ENCODE measurements at regions not wholly inside any gene's neighbourhood (a gene's known extent, or its start where the extent isn't known, plus 50 kb on each side); places are given as distances from the start of the nearest gene placed in this dataset.

GRCh38 chr9:25029743-25030142, 484.0 kb upstream of the IZUMO3 start:
- Histone ChIP-seq H3K9me3 (ENCODE audit: control insufficient read depth, insufficient read depth, low read depth, low read length) (no peaks in the 10 kb centered on the region), H3K27ac (ENCODE audit: extremely low read depth, low read depth, low read length) (no peak overlapping the region), H3K4me3 (ENCODE audit: low read depth, low read length) (no peak overlapping the region), H3K4me1 (ENCODE audit: control insufficient read depth, insufficient read depth, low read length) (no peaks in the 10 kb centered on the region), H3K36me3 (ENCODE audit: control insufficient read depth in 2 of 2, insufficient read depth in 1 of 2, low read length in 2 of 2) (no peaks in the 10 kb centered on the region)
- CTCF ChIA-PET: no interaction called here
- POLR2A ChIA-PET: no interaction called here
- TF ChIP-seq ZNF600 (tag by site-specific recombination; IDR thresholded peaks at IDR 0.05): no peak
- no peak for TF ChIP-seq ZNF561 (tag by site-specific recombination; IDR thresholded peaks at IDR 0.05; ENCODE audit: borderline replicate concordance)
- TF ChIP-seq REPIN1 (tag by site-specific recombination; IDR thresholded peaks at IDR 0.05; ENCODE audit: low read depth): no peak
- no peak for TF ChIP-seq ZSCAN4 (tag by site-specific recombination; IDR thresholded peaks at IDR 0.05)
- no peak for TF ChIP-seq ZNF692 (tag by site-specific recombination; IDR thresholded peaks at IDR 0.05)
- TF ChIP-seq ZNF132 (tag by site-specific recombination; IDR thresholded peaks at IDR 0.05; ENCODE audit: borderline replicate concordance): no peak
- no peak for TF ChIP-seq ZNF211 (tag by site-specific recombination; IDR thresholded peaks at IDR 0.05; ENCODE audit: low read depth)
- TF ChIP-seq ZNF596 (tag by site-specific recombination; IDR thresholded peaks at IDR 0.05): no peak

- CTCF ChIA-PET: no interaction called here
- no peak overlapping the region for H3K27ac ChIP-seq (ENCODE audit: extremely low read depth, low read depth, low read length)
- no peaks in the 10 kb centered on the region for H3K36me3 ChIP-seq (ENCODE audit: control insufficient read depth in 2 of 2, insufficient read depth in 1 of 2, low read length in 2 of 2)
- H3K4me3 ChIP-seq (ENCODE audit: low read depth, low read length): no peak overlapping the region
- POLR2A ChIA-PET: no interaction called here
- H3K9me3 ChIP-seq (ENCODE audit: control insufficient read depth, insufficient read depth, low read depth, low read length): no peaks in the 10 kb centered on the region
- no peaks in the 10 kb centered on the region for H3K4me1 ChIP-seq (ENCODE audit: control insufficient read depth, insufficient read depth, low read length)
- TF ChIP-seq ZNF114 (tag by site-specific recombination; IDR thresholded peaks at IDR 0.05) (no peak), ZNF792 (tag by site-specific recombination; IDR thresholded peaks at IDR 0.05) (no peak), ZNF146 (tag by site-specific recombination; IDR thresholded peaks at IDR 0.05) (no peak), OVOL3 (tag by site-specific recombination; IDR thresholded peaks at IDR 0.05) (no peak), ZNF10 (tag by site-specific recombination; IDR thresholded peaks at IDR 0.05) (no peak), EGR2 (tag by site-specific recombination; IDR thresholded peaks at IDR 0.05; ENCODE audit: low read depth) (no peak), ZNF133 (tag by site-specific recombination; IDR thresholded peaks at IDR 0.05) (no peak), ZNF530 (tag by site-specific recombination; IDR thresholded peaks at IDR 0.05; ENCODE audit: low read depth) (no peak), ZNF785 (tag by site-specific recombination; IDR thresholded peaks at IDR 0.05) (no peak), ZBTB11 (tag by site-specific recombination; conservative IDR thresholded peaks at IDR 0.05; ENCODE audit: low read depth) (no peak), ZNF580 (tag by site-specific recombination; IDR thresholded peaks at IDR 0.05) (no peak), TSHZ1 (tag by site-specific recombination; IDR thresholded peaks at IDR 0.05; ENCODE audit: borderline replicate concordance) (no peak), ZNF398 (tag by site-specific recombination; IDR thresholded peaks at IDR 0.05) (no peak), INSM2 (tag by site-specific recombination; IDR thresholded peaks at IDR 0.05) (no peak), HOXC10 (CRISPR knock-in tag; IDR thresholded peaks at IDR 0.05) (no peak)
Measured at GRCh38 chr9:25025686-25026085, 480.0 kb upstream of the IZUMO3 start.

Data from HEK293 (cell line).